B cell (primary cell): ENCODE measurements at regions not wholly inside any gene's neighbourhood (a gene's known extent, or its start where the extent isn't known, plus 50 kb on each side); places are given as distances from the start of the nearest gene placed in this dataset.

Source experiments
- EZH2 ChIP-seq: IDR thresholded peaks from 2 replicates; pipeline ENCODE4 v1.6.1; 2012; ENCODE audit warnings: borderline replicate concordance, low read depth, mild to moderate bottlenecking, moderate library complexity, low read length; ENCODE audit not compliant: insufficient read depth, poor library complexity, severe bottlenecking
- TF ChIP-seq, protein P1 (sequence below): fragments of 200-600 bp; IDR thresholded peaks from one replicate; pipeline ENCODE4 v1.8.0; 2022; ENCODE audit warnings: antibody characterized with exemption, mild to moderate bottlenecking

DNA sequence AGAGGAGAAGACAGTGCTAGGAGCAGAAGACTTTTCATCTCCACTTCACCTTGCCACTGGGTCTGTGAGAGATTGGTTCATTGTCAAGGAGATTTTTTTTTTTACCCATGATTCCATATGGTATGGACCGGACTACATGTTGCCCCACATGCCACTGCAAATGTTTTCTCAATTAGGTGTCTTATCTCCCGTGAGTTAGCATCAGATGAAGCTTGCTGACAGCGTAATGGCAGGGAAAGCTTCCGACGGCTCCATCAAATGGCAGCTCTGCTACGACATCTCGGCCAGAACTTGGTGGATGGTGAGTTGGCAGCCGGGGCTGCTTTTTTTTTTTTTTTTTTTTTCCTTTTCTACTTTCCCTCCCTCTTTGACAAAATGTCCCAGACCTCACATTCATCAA is 217.2 kb upstream of the NFIA start:
- TF ChIP-seq, protein P1, sequence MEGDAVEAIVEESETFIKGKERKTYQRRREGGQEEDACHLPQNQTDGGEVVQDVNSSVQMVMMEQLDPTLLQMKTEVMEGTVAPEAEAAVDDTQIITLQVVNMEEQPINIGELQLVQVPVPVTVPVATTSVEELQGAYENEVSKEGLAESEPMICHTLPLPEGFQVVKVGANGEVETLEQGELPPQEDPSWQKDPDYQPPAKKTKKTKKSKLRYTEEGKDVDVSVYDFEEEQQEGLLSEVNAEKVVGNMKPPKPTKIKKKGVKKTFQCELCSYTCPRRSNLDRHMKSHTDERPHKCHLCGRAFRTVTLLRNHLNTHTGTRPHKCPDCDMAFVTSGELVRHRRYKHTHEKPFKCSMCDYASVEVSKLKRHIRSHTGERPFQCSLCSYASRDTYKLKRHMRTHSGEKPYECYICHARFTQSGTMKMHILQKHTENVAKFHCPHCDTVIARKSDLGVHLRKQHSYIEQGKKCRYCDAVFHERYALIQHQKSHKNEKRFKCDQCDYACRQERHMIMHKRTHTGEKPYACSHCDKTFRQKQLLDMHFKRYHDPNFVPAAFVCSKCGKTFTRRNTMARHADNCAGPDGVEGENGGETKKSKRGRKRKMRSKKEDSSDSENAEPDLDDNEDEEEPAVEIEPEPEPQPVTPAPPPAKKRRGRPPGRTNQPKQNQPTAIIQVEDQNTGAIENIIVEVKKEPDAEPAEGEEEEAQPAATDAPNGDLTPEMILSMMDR = no peak
- TF ChIP-seq EZH2 = no peak
